Activated CD8-positive, alpha-beta memory T cell treated with anti-CD3 and anti-CD28 coated beads for 1 hour (primary cell): ENCODE measurements at regions not wholly inside any gene's neighbourhood (a gene's known extent, or its start where the extent isn't known, plus 50 kb on each side); places are given as distances from the start of the nearest gene placed in this dataset.

Source experiments
- DNase-seq, 2 donors: peaks; one replicate each; pipeline ENCODE4 v3.0.0-alpha.2; 2020; ENCODE audit warnings: low read depth in 1 of 2; ENCODE audit errors: extremely low read depth in 1 of 2

GRCh38 chr11:95363708-95364107 is 132.7 kb upstream of the SESN3 start:
- DNase-seq = no peak

- no peak for DNase-seq
These were observed 132.2 kb upstream of the SESN3 start for GRCh38 chr11:95363164-95363563.

GRCh38 chr11:95361180-95361579 is 130.2 kb upstream of the SESN3 start:
- DNase-seq = no peak

GRCh38 chr11:95360377-95361075 is 129.5 kb upstream of the SESN3 start:
- DNase-seq = no peak

GRCh38 chr11:95359756-95360155 is 128.8 kb upstream of the SESN3 start:
- no peak for DNase-seq

- DNase-seq = no peak
These were observed 128.3 kb upstream of the SESN3 start for GRCh38 chr11:95359341-95359663.

- DNase-seq = no peak
These were observed 127.7 kb upstream of the SESN3 start for GRCh38 chr11:95358511-95359340.

GRCh38 chr11:95354304-95354703 is 123.3 kb upstream of the SESN3 start:
- DNase-seq = no peak

GRCh38 chr11:95353706-95354105 is 122.7 kb upstream of the SESN3 start:
- no peak for DNase-seq

- no peak for DNase-seq
These were observed 121.8 kb upstream of the SESN3 start for GRCh38 chr11:95352733-95353346.

GRCh38 chr11:95349345-95349942 is 118.4 kb upstream of the SESN3 start:
- no peak for DNase-seq

- DNase-seq = no peak
These were observed 115.3 kb upstream of the SESN3 start for GRCh38 chr11:95346265-95346664.

GRCh38 chr11:95345651-95346050 is 114.6 kb upstream of the SESN3 start:
- no peak for DNase-seq

- DNase-seq = no peak
These were observed 114.1 kb upstream of the SESN3 start for GRCh38 chr11:95344932-95345642.

GRCh38 chr11:95341221-95341620 is 110.2 kb upstream of the SESN3 start:
- DNase-seq = no peak

GRCh38 chr11:95339086-95339901 is 108.3 kb upstream of the SESN3 start:
- no peak for DNase-seq

- no peak for DNase-seq
These were observed 107.5 kb upstream of the SESN3 start for GRCh38 chr11:95338430-95338991.

- DNase-seq = no peak
These were observed 107.0 kb upstream of the SESN3 start for GRCh38 chr11:95337972-95338429.

- DNase-seq = no peak
These were observed 106.4 kb upstream of the SESN3 start for GRCh38 chr11:95337175-95337957.
